ENCODE measurements at regions not wholly inside any gene's neighbourhood (a gene's known extent, or its start where the extent isn't known, plus 50 kb on each side); places are given as distances from the start of the nearest gene placed in this dataset.

DNA sequence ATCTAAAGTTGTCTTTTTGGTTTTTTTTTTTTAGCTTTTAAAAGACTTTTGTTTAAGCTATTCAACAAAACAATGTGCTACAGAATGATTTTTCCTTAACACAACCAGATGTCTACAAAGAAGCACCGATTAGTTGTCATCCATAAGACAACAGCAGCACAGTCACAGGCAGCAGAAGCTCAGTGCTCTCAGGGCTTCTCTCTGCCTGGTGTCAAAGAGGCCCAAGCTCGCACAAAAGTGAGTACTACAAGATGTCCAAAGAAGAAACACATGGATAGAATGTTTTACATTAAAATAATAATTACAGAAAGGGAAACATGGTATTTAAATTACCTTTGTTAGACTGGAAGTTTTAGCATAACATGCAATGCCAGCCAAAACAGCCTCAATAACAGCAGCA, 81.6 kb downstream of the DNAAF9 start:
- H3K4me3 ChIP-seq (ENCODE audit: control insufficient read depth, low read depth, low read length) = no peak overlapping the region
- DNase-seq (ENCODE audit: low read depth) = no peak
- TF ChIP-seq CTCF (conservative IDR thresholded peaks at IDR 0.05; ENCODE audit: control insufficient read depth, insufficient read depth, low read depth, low read length) = no peak

DNA sequence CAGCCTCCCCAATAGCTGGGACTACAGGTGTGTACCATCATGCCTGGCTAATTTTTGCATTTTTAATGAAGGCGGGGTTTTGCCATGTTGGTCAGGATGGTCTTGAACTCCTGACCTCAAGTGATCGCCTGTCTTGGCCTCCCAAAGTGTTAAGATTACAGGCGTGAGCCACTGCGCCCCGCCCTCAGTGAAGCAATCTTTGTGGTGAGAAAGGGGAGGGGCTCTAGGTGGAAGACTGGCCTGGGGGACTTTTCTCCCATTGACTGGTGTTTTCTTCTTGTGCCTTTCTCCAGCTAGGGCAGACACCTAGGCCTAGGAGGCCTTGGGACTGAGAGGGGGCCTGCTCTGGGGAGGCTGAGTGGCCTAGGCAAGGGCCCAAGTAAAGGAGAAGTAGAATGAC, 84.1 kb downstream of the DNAAF9 start:
- DNase-seq (ENCODE audit: low read depth) = peak; percentile 14
- TF ChIP-seq CTCF (conservative IDR thresholded peaks at IDR 0.05; ENCODE audit: control insufficient read depth, insufficient read depth, low read depth, low read length) = no peak
- H3K4me3 ChIP-seq (ENCODE audit: control insufficient read depth, low read depth, low read length) = no peak overlapping the region

DNA sequence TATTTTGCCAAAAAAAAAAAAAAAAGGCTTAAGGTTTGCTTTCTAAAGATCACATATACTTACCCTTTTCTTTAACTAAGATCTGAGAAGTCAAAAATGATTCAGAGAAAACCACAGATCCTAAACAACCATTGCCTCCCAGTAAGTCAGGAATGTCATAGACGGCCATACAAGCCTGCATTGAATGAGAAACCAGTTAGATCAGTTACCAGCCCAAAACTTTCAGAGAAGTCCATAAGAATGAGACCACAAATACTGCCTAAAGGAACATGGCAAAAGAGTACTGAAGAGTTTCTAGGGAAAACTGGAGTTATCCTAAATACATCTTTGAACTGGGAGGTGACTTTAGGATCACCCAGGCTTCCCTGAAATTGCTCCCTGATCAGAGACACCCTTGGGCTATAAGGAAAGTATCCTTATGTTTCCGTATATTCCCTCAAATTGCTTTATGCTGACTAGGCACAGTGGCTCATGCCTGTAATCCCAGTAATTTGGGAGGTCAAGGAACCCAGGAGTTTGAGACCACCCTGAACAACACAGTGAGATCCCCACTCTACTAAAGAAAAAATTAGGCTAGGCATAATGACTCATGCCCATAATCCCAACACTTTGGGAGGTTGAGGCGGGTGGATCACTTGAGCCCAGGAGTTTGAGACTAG, 79.4 kb upstream of the SLC4A11 start:
- no peak for DNase-seq (ENCODE audit: low read depth)
- no peak for TF ChIP-seq CTCF (conservative IDR thresholded peaks at IDR 0.05; ENCODE audit: control insufficient read depth, insufficient read depth, low read depth, low read length)
- no peak overlapping the region for H3K4me3 ChIP-seq (ENCODE audit: control insufficient read depth, low read depth, low read length)

DNA sequence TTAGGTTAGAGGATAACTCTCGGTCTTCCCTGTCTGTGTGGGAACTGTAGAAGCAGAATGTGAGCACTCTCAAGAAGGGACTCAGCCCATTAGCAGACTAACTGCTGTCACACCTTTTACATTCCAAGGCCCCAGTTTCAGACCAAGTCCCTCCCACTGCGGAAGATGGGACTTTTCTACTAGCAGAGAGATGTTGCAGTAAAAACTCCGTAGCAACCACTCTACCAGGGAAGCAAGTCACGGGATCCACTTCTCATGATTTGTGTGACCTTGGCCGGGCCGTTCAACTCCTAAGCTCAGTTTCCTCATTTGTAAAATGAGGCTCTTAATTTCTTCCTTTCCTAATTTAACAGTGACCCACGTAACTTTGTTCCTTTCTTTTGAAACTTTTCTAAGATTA, 77.1 kb upstream of the SLC4A11 start:
- DNase-seq (ENCODE audit: low read depth) = no peak
- no peak for TF ChIP-seq CTCF (conservative IDR thresholded peaks at IDR 0.05; ENCODE audit: control insufficient read depth, insufficient read depth, low read depth, low read length)
- no peak overlapping the region for H3K4me3 ChIP-seq (ENCODE audit: control insufficient read depth, low read depth, low read length)

DNA sequence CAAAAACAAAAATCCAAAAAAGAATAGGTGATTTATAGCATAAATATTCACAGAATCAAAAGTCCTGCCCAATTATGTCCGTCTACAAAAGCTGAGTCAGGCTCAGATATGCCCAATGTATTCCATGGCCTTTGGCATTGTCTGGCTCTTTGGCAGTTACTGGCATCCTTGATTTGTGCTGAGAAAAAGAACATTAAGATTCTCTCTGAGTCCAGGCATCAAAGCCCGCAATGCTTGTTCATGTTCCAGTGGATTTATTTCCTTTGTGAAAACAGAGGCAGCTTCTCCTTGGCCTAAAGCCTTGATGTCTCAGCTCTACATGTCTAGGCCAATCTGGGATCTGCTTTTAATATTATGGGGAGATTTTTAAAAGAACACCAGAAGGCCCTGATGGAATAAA, 76.1 kb upstream of the SLC4A11 start:
- H3K4me3 ChIP-seq (ENCODE audit: control insufficient read depth, low read depth, low read length) = no peak overlapping the region
- TF ChIP-seq CTCF (conservative IDR thresholded peaks at IDR 0.05; ENCODE audit: control insufficient read depth, insufficient read depth, low read depth, low read length) = no peak
- DNase-seq (ENCODE audit: low read depth) = no peak

GRCh38 chr20:3314391-3314790, 75.4 kb upstream of the SLC4A11 start:
- TF ChIP-seq CTCF (conservative IDR thresholded peaks at IDR 0.05; ENCODE audit: control insufficient read depth, insufficient read depth, low read depth, low read length) = no peak
- no peak for DNase-seq (ENCODE audit: low read depth)
- no peak overlapping the region for H3K4me3 ChIP-seq (ENCODE audit: control insufficient read depth, low read depth, low read length)

DNA sequence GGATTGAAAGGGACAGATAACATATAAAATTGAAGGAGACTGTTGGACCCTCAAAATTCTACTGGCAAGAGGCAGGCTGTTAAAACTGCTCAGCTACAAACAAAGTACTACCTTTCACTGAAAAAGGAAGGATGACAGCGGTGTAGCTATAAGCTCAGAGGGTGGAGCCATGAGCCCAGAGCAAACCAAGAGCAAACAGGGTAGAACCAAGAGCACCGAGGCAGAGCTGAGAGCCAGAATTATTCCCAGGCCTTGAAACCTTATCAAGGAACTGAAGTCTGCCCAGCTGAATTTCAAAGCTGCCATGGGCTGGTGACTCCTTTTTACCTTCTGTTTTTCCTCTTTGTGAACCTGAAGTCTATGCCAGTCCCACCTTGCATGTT, 74.7 kb upstream of the SLC4A11 start:
- no peak overlapping the region for H3K4me3 ChIP-seq (ENCODE audit: control insufficient read depth, low read depth, low read length)
- DNase-seq (ENCODE audit: low read depth) = no peak
- no peak for TF ChIP-seq CTCF (conservative IDR thresholded peaks at IDR 0.05; ENCODE audit: control insufficient read depth, insufficient read depth, low read depth, low read length)

All from fibroblast of mammary gland (primary cell).